Stimulated activated CD8-positive, alpha-beta memory T cell treated with anti-CD3 and anti-CD28 coated beads, Interleukin-2, amount 100 ng/mL, for 48 hours (primary cell): ENCODE measurements at regions not wholly inside any gene's neighbourhood (a gene's known extent, or its start where the extent isn't known, plus 50 kb on each side); places are given as distances from the start of the nearest gene placed in this dataset.
"Not testable (repeated sequence)": the region's sequence is repeated elsewhere in the genome, so short reads cannot be mapped to it uniquely, and the experiment has no call there.

Experiments used
- DNase-seq, 2 donors: peaks; one replicate each; pipeline ENCODE4 v3.0.0-alpha.2; 2020; ENCODE audit warnings: low read depth in 2 of 2

DNA sequence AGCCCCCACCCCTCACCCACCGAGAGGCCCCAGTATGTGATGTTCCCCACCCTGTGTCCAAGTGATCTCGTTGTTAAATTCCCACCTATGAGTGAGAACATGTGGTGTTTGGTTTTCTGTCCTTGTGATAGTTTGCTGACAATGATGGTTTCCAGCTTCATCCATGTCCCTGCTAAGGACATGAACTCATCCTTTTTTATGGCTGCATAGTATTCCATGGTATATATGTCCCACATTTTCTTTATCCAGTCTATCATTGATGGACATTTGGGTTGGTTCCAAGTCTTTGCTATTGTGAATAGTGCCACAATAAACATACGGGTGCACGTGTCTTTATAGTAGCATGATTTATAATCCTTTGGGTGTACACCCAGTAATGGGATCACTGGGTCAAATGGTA lies 79.2 kb downstream of the PXDC1 start:
- DNase-seq: not testable (repeated sequence)

DNA sequence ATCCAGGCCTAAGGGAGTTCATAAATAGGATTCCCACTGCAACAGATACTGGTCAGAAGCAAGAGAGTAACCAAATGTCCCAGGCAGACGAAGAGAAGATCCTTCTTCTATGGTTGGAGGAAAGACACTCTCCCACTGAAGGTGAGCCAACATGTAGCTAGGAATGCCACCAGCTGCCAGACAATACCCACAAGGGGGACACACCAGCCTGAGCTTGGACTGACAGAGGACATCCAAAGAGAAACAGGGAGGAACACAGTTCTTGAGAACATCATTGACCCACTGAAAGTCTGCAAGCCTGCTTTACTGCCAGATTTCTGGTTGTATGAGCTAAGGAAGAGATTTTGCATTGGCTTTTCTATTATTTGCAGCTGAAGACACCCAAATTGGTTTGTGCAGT lies 80.1 kb downstream of the PXDC1 start:
- no peak for DNase-seq

DNA sequence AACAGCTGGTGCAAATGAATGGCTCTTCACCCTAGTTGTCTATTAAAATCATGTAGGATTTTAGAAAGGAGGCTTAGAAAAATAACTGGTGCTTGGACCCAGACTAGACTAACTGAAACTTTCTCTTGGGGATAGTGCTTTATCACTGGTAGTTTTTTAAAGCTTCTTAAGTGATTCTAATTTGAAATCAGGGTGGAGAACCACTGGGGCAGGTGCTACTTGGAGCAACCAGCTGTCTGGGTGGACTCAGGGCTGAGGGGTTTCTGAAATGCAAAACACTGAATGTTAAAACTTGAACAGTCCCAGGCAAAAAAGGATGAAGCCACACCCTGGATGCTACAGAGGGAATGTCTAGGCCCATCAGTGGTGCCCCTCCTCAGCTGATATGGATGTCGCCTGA lies 81.2 kb downstream of the PXDC1 start:
- no peak for DNase-seq

DNA sequence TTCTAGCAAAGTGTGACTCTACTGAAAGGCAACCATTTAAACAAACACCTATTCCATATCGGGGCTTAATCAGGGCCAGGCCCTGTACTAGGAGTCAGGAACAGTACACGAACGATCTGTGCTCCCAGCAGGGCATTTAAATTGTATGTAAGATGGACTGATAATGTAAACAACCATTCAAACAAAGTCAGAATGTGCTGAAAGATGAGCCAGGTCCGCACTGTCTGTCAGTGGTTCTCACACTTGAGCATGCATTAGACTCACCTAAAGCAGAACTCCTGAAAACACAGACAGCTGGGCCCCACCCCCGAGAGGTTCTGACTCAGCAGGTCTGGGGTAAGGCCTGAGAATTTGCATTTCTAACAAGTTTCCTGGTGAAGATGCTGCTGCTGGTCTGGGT lies 81.6 kb downstream of the PXDC1 start:
- DNase-seq: no peak

DNA sequence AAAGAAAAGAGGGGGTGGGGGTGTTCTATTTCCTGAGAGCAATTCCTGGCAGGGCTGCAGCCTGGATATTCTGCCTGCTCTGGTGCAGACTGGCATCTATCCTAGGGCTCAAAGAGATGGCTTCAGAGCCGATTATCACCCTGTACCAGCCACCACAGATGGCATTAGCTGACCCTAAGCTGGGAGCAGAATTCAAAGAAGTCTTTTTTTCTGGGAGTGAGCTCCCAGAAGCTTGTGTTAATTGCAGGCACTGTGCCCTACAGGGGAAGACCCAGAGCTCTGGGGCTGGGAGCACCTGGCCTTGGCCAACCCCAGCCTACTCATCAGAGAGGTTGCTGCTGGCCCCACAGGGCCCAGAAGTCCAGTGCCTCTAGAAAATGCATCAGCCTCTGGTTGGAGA lies 85.9 kb downstream of the PXDC1 start:
- DNase-seq: no peak

DNA sequence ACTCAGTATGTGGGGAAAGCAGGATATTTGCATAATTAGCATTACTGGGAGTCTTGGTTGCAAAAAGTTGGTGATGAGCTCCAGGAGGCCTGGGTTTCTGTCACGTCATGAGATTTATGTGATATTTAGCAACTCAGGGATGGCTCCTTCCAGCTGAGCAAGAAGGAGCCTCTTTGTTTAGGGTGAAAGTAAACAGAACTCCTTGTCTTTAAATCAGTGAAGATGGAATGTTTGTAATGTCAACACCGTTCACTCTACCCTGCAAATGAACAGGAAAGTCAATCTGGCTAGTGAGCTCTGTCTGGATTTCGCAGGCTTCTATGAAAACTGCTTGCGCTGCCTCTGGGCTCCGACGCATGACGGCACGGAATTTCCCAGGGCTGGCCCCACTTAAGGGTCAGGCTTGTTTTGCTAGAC lies 86.9 kb downstream of the PXDC1 start:
- DNase-seq: no peak

DNA sequence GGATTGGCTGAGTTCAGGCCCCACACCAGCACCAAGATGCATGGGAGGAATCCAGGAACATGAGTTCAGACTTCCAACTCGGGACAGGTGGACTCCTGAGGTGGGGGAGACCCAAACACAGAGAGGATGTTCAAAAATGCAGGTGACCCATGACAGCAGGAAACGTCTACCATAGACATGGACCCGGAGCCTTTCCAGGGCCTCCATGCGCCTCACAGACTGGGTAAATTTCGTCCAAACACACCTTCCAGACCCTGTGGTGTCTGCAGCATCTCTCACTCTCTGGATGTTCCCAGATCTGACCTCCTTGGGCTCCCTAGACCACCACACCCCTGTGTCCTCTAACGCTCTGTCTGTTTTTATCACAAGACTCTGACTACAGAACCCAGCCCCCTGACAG lies 87.7 kb downstream of the PXDC1 start:
- DNase-seq: no peak

DNA sequence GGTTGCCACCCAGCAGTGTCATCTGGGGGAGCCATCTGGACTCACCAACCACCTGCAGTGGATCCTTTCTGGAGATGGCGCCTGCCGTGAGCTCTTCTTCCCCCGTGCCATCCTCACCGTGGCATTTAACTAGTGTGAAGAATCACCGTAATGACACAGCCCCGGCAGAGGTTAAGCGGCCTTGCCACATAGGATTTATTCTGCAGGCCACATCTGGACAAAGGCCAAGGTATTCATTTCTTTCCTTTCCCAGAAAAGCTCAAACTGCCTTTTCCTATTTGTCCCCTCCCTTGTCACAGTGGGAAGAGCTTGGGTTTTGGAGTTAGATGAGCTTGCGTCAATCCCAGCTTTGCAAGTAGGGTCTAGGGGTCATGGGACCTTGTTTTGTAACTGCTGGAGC lies 88.4 kb downstream of the PXDC1 start:
- DNase-seq: no peak

DNA sequence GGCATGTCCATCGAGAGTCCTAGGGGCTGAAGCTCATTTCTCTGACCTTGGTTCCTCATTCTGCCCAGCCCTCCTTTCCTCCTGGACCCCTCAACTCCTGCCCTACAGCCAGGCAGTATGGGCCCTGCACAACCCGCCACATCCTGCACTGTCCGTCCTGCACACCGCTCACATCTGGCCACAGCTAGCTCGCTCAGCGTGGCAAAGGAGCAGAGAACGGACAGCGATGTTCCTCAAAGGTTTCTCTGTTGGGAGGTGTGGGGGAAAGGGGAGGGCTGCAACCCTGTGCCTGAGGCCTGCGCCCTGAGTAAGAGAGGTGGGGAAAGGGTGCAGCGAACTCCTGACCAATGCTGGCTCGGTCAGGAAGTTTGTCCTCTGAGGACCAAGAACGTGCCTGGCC lies 90.1 kb downstream of the PXDC1 start:
- no peak for DNase-seq

DNA sequence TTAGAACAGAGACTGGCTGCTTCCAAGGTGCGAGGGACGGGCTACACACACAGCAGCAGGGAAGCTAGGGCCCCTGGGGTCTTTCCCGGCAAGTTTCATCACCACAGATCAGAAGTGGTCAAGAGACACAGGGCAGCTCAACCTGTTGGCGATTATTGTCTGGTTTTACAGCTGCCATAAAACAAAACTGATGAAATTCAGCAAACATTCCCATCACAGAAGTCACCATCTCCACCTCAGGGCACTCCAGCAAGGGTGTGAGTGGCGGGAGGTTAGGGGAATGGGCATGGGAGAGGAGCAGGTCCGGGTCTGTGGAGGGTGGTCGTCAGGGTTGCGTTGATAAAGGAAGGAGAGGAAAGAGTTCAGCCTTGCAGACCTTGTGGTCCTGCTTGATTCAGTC lies 91.0 kb downstream of the PXDC1 start:
- no peak for DNase-seq

DNA sequence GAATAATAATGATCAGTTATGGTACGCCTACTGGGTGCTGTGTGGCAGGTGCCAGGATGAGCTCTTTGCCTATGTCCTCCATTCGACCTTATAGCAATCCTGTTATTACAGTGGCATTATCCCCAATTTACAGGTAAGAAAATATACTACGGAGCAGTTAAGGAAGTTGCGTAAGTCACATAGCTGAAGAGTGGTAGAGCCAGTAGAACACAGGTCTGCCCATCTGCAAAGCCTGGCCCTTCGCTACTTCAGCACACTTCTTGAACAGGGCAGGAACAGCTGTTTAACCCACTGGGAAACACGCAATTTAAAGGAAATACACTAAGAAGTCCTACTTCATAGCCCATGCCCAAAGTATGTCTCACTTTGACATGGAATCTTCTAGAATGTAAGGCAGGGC lies 91.8 kb downstream of the PXDC1 start:
- no peak for DNase-seq

DNA sequence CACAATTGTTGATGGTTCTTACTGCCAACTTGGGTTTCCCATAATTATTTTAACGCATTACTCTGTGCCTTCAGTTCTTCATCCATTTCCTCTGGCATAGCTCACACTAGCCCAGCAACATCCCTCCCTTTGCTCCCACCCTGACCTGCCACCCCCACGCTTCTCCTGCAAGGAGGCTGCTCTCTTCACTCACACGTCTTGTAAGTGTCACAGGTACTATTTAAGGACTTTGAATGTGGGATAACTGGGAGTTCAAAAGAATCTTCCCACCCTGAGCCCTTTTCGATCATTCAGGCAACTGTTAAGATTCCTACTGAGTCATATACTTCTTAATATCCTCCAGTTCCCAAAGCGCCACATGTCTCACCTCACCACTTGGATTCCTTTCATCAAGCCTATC lies 95.4 kb downstream of the PXDC1 start:
- DNase-seq: no peak

DNA sequence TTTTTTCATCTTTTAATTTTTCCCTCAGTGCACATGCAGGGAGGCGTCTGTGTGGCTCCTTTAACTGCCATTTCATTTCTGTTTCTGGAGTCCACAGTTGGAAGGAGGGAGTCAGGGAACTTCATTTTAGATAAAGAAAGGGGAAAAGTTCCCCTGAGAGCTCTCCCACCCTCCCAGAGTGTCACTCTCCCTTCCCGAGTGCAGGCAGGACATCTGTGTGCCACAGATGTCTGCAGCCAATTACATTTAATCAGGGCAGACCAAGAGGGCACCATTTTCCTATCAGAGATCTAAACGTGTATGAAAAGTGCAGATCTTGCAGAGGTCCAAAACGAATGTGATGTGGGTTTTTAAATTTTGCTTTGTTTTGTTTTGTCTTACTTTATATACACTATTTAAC lies 96.6 kb downstream of the PXDC1 start:
- no peak for DNase-seq

DNA sequence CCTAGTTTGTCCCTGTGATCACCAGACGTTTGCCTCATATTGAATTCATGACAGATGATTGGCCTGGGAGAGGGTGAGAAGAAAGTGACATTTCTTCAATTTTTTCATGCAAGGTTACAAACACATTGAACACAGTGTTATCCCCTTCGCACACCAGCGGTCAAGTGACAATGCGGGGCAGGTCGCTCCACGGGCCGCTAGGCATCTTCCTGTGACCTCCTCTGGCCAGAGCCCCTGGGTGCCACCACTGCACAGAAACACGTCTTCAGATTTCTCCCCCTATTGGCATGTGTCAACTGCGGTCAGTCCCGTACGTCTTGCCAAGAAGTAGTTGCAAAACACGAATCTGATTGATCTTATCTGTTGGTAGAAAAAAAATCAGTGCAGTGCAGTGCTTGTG lies 97.1 kb downstream of the PXDC1 start:
- no peak for DNase-seq

DNA sequence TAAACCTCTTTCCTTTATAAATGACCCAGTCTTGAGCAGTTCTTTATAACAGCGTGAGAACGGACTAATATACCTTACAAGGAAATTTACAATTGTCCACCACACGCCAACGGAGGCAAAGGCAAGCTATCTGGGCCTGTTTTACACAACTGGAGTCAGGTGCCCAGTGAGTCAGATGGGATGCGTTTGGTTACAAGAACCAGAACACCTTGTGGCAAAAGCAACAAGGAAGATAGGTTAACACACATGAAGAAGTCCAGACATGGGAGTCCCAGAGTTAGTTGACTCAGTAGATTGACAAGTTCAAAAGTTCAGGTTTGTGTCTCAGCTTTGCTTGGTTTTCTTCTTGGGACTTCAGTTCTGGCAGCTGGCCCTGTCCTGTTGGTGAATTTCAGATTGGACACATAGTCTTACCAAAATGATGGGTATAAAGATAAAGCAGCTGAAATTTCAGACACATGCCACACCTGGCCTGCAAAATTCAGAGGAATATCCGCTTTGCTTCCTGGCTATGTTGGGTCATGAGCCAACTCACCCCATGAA lies 97.9 kb downstream of the PXDC1 start:
- DNase-seq: no peak

DNA sequence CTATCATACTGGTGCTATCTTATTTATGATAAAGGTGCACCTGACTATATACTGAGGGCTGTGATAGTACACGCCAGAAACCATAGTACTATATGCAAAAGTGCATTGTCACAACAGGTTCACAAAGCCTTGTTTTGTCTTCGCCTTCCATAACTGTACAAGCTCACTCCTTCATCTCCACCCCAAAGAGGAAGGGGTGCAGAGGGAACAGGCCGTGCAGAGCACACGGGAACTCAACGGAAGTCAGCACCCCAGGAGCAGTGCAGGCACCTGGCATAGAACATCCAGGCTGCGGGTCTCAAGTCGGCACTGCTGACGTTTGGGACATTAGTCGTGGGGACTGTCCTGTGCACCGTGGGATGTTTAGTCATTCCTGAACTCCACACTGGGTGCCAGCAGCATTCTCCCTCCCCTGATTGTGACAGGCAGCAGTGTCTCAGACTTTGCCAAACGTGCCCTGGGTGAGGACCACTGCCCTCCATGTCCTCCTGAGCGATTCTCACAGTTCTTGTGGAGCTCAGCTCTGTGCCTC lies 99.7 kb downstream of the PXDC1 start:
- DNase-seq: no peak

DNA sequence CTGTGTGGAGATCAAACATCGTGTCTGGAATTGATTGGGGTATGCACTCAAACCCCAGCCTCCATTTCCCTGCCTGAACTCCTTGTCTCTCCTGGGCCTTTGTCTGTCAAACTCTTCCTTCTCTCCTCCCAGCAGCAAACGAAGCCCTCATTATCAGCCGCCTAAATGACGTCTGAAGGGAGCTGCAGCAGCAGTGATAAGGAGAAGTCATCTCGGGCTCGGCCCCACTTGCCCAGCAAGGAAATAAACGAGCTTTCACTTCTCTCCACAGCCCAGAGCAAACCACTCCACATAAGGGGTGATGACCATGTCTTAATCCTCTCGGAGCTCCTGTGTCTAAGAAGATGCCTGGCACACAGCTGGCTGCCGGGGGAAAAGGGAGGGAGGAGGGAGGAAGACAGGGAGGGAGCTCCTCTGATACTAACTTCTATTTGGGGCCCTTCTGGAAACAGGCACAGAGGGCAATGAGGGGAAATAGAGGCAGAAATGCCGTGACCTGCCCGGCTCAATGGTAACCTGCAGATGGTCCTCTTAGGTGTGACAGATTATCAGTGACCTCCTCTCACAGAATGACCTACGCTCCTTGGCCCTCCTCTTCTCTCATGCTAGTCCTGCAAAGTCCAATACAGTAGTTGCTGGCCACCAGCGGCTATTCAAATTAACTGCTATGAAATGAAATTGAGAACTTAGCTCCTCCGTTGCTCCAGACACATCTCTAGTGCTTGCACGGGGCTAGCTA lies 100.4 kb downstream of the PXDC1 start:
- no peak for DNase-seq

DNA sequence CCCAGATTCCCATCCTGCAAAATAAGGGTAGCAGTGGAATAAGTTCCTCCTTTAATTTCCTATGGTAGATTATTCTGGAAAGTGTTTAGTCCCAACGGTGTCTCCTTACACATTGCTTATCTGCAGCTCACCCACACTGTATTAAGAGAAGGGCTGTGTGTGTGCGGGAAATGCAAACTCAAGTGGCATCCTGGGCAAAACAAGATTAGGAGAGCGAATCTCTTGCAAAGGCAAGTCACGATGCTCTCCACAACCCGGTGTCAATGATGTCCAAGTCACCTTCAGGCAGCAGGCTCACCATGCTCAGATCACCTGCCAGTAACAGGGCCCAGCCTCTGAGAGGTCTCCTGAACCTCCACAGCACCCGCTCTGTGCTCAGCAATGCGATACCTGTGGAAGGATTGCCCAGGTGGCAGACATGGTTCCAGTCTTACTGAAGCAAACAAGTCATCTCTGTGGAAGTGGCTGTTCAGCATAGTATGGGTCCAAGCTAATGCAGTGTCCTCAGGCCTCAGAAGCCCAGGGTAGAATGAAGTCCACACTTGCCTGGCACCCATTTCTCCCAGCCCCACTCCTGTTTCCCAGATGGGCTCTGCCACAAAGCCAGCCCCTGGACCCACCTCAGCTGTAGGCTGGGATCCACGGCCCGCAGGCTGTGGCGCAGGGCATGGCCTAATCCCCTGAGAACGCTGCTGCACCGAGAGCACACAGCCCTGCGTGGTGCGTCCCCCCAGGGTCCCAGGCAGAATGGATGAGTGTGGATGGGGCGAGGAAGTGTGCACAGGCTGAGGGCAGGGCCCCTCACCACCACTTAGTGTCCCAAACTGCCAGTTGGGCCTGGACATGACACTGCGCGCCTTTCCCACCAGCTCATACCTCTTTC lies 101.2 kb downstream of the PXDC1 start:
- DNase-seq: no peak

DNA sequence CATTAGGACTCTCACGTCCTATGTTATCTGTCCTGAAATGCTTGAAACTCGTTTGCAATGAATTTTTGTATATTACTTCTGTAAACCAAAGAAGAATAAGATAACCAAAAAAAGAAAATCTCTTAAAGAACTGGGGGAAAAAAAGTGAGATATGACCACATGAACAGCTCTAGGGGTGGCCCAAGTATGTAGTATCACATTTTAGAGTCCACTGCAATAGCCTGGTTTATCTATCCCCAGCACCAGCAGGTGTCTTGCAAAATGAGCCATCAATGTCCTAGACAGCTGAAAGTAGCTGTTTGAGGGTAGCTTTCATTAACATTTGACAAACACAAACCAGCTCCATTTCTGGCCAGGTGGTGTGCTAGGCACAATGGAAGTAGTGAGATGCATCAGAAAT lies 102.8 kb downstream of the PXDC1 start:
- no peak for DNase-seq

DNA sequence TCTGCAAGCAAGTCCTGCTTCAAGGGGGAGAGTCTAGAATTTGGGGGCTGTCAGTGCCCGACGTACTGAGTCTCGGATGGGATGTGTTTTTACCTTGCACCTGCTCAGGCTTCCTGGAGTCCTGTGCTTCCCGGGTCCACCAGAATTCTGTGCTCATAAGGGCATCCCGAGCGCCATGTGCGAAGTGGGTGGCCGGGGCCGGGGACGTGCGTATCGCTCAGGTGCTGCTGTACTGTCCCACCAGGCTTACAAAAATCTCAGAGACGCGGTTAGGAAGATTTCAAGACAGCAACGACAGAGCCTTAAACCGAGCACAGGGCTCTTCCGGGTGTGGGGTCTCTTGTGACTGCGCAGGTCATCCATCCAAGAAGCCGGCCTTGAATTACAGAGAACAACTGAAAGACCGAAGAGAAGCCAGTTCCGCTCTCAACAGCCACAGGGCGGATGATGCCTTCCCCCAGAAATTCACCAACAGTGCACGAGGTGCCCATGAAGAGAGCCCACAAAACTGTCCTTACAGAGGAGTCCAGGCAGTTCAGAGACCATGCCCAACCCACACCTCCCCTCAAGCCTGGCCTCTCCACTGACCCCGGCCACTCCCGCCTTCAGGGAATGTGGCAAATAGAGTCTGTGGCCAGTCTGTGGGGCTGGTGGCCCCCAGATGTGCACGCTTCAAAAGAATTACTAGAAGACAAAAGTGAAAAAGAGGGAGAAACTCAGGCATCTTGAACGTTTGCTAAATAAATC lies 104.7 kb downstream of the PXDC1 start:
- DNase-seq: no peak

DNA sequence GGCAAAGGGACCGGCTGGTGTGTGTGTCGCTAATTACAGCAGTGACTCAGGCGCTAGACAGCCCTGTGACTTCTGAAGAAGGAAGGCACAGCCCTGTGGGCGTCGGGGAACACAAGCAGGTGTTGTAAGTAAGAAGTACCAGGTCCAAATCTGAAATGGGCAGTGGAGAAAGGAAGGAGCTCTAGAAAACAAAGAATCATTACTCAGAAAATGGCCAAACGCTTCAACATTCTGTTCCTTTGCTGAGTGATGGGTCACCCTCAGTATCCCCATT lies 106.8 kb downstream of the PXDC1 start:
- DNase-seq: no peak
